SK-N-SH treated with all-trans-retinoic acid at 6 μM for 48 hours (cell line): ENCODE measurements at regions not wholly inside any gene's neighbourhood (a gene's known extent, or its start where the extent isn't known, plus 50 kb on each side); places are given as distances from the start of the nearest gene placed in this dataset.

Source experiments
- ATAC-seq: fragments of 200-7000 bp; cut with Tn5 transposase; 3 replicates; pipeline ENCODE4 v1.9.1; 2020; ENCODE audit warnings: mild to moderate bottlenecking, moderate library complexity
- CREB5 ChIP-seq: fragments of 250-450 bp; sonication (Bioruptor Pico); IDR thresholded peaks from 2 replicates; pipeline ENCODE4 v1.5.1; 2020; ENCODE audit warnings: low read depth, mild to moderate bottlenecking, moderate library complexity
- CSDC2 ChIP-seq: fragments of 250-450 bp; sonication (Bioruptor Pico); IDR thresholded peaks from 2 replicates; pipeline ENCODE4 v1.5.0; 2020; ENCODE audit warnings: mild to moderate bottlenecking, moderate library complexity
- CSRNP3 ChIP-seq: fragments of 250-450 bp; sonication (Bioruptor Pico); IDR thresholded peaks from 2 replicates; pipeline ENCODE4 v1.5.1; 2021; ENCODE audit warnings: mild to moderate bottlenecking, moderate library complexity
- ESRRG ChIP-seq: fragments of 250-450 bp; sonication (Bioruptor Pico); IDR thresholded peaks from 2 replicates; pipeline ENCODE4 v1.6.1; 2021; ENCODE audit warnings: mild to moderate bottlenecking
- GLIS3 ChIP-seq: fragments of 250-450 bp; sonication (Bioruptor Pico); IDR thresholded peaks from 2 replicates; pipeline ENCODE4 v1.5.0; 2020; ENCODE audit warnings: mild to moderate bottlenecking, moderate library complexity
- ISL1 ChIP-seq: fragments of 250-450 bp; sonication (Bioruptor Pico); IDR thresholded peaks from 2 replicates; pipeline ENCODE4 v2.1.2; 2022; ENCODE audit warnings: mild to moderate bottlenecking, moderate library complexity
- OSR1 ChIP-seq: fragments of 250-450 bp; sonication (Bioruptor Pico); IDR thresholded peaks from 2 replicates; pipeline ENCODE4 v1.8.0; 2022; ENCODE audit warnings: moderate library complexity, mild to moderate bottlenecking, inconsistent platforms
- PATZ1 ChIP-seq: fragments of 250-450 bp; sonication (Bioruptor Pico); IDR thresholded peaks from 2 replicates; pipeline ENCODE4 v1.8.0; 2020; ENCODE audit warnings: mild to moderate bottlenecking, moderate library complexity, borderline replicate concordance
- POU6F1 ChIP-seq: fragments of 250-450 bp; sonication (Bioruptor Pico); IDR thresholded peaks from 2 replicates; pipeline ENCODE4 v1.8.0; 2021; ENCODE audit warnings: low read depth, mild to moderate bottlenecking, moderate library complexity, borderline replicate concordance
- PPARA ChIP-seq: fragments of 250-450 bp; sonication (Bioruptor Pico); IDR thresholded peaks from 2 replicates; pipeline ENCODE4 v1.5.0; 2020; ENCODE audit warnings: mild to moderate bottlenecking, borderline replicate concordance
- RARB ChIP-seq: fragments of 250-450 bp; sonication (Bioruptor Pico); IDR thresholded peaks from 2 replicates; pipeline ENCODE4 v1.8.0; 2021; ENCODE audit warnings: mild to moderate bottlenecking, moderate library complexity
- SNAI2 ChIP-seq: fragments of 250-450 bp; sonication (Bioruptor Pico); IDR thresholded peaks from 2 replicates; pipeline ENCODE4 v1.5.0; 2020; ENCODE audit warnings: mild to moderate bottlenecking, moderate library complexity
- TCF4 ChIP-seq: fragments of 250-450 bp; sonication (Bioruptor Pico); IDR thresholded peaks from 2 replicates; pipeline ENCODE4 v1.8.0; 2021; ENCODE audit warnings: mild to moderate bottlenecking, moderate library complexity, borderline replicate concordance
- TOX ChIP-seq: fragments of 250-450 bp; sonication (Bioruptor Pico); IDR thresholded peaks from 2 replicates; pipeline ENCODE4 v1.8.0; 2021; ENCODE audit warnings: mild to moderate bottlenecking, moderate library complexity, borderline replicate concordance
- TSHZ2 ChIP-seq: fragments of 250-450 bp; sonication (Bioruptor Pico); IDR thresholded peaks from 2 replicates; pipeline ENCODE4 v1.5.0; 2020; ENCODE audit warnings: mild to moderate bottlenecking, moderate library complexity
- ZC3H10 ChIP-seq: fragments of 250-450 bp; sonication (Bioruptor Pico); IDR thresholded peaks from 2 replicates; pipeline ENCODE4 v1.5.1; 2021; ENCODE audit warnings: mild to moderate bottlenecking, moderate library complexity
- ZFP3 ChIP-seq: fragments of 250-450 bp; sonication (Bioruptor Pico); IDR thresholded peaks from 2 replicates; pipeline ENCODE4 v1.5.0; 2020; ENCODE audit warnings: mild to moderate bottlenecking, moderate library complexity
- ZNF565 ChIP-seq: fragments of 450-650 bp; formaldehyde crosslinking; conservative IDR thresholded peaks from 2 replicates; pipeline ENCODE4 v1.5.0; 2020; ENCODE audit warnings: low read depth, mild to moderate bottlenecking, moderate library complexity
- ZNF70 ChIP-seq: fragments of 450-650 bp; formaldehyde crosslinking; IDR thresholded peaks from 2 replicates; pipeline ENCODE4 v1.5.0; 2020; ENCODE audit warnings: mild to moderate bottlenecking, moderate library complexity
- ZNF8 ChIP-seq: fragments of 450-650 bp; formaldehyde crosslinking; IDR thresholded peaks from 2 replicates; pipeline ENCODE4 v1.5.0; 2020; ENCODE audit warnings: mild to moderate bottlenecking, moderate library complexity

GRCh38 chr6:91266156-91266555 lies 679.3 kb upstream of the MAP3K7 start:
- no peak for ATAC-seq
- TF ChIP-seq POU6F1 (CRISPR knock-in tag) (no peak), TCF4 (CRISPR knock-in tag) (no peak), SNAI2 (CRISPR knock-in tag) (no peak), ESRRG (CRISPR knock-in tag) (no peak)

- no peak for ATAC-seq
- no peak for TF ChIP-seq PPARA
- no peak for TF ChIP-seq GLIS3 (CRISPR knock-in tag)
- no peak for TF ChIP-seq ZC3H10
- TF ChIP-seq ZNF70 (CRISPR knock-in tag): no peak
- no peak for TF ChIP-seq CREB5 (CRISPR knock-in tag)
- no peak for TF ChIP-seq RARB (CRISPR knock-in tag)
- TF ChIP-seq TOX (CRISPR knock-in tag): no peak
- TF ChIP-seq TSHZ2 (CRISPR knock-in tag): no peak
- no peak for TF ChIP-seq TCF4 (CRISPR knock-in tag)
- no peak for TF ChIP-seq SNAI2 (CRISPR knock-in tag)
- no peak for TF ChIP-seq ESRRG (CRISPR knock-in tag)
- TF ChIP-seq PATZ1 (CRISPR knock-in tag): no peak
- TF ChIP-seq ZNF565 (CRISPR knock-in tag): no peak
- TF ChIP-seq ISL1 (CRISPR knock-in tag): no peak
- no peak for TF ChIP-seq POU6F1 (CRISPR knock-in tag)
Measured at GRCh38 chr6:91243436-91243835, 656.6 kb upstream of the MAP3K7 start.

GRCh38 chr6:91242614-91242949 lies 655.7 kb upstream of the MAP3K7 start:
- ATAC-seq: no peak
- TF ChIP-seq ESRRG (CRISPR knock-in tag) (no peak), ZFP3 (CRISPR knock-in tag) (no peak), ISL1 (CRISPR knock-in tag) (no peak), POU6F1 (CRISPR knock-in tag) (no peak), TOX (CRISPR knock-in tag) (no peak), SNAI2 (CRISPR knock-in tag) (no peak), PPARA (no peak), CSDC2 (CRISPR knock-in tag) (no peak), OSR1 (CRISPR knock-in tag) (no peak), ZNF8 (CRISPR knock-in tag) (no peak), ZNF565 (CRISPR knock-in tag) (no peak), PATZ1 (CRISPR knock-in tag) (no peak), CSRNP3 (no peak), ZNF70 (CRISPR knock-in tag) (no peak), RARB (CRISPR knock-in tag) (no peak)
